ENCODE measurements at regions not wholly inside any gene's neighbourhood (a gene's known extent, or its start where the extent isn't known, plus 50 kb on each side); places are given as distances from the start of the nearest gene placed in this dataset.
"Not testable (repeated sequence)": the region's sequence is repeated elsewhere in the genome, so short reads cannot be mapped to it uniquely, and the experiment has no call there.

DNA sequence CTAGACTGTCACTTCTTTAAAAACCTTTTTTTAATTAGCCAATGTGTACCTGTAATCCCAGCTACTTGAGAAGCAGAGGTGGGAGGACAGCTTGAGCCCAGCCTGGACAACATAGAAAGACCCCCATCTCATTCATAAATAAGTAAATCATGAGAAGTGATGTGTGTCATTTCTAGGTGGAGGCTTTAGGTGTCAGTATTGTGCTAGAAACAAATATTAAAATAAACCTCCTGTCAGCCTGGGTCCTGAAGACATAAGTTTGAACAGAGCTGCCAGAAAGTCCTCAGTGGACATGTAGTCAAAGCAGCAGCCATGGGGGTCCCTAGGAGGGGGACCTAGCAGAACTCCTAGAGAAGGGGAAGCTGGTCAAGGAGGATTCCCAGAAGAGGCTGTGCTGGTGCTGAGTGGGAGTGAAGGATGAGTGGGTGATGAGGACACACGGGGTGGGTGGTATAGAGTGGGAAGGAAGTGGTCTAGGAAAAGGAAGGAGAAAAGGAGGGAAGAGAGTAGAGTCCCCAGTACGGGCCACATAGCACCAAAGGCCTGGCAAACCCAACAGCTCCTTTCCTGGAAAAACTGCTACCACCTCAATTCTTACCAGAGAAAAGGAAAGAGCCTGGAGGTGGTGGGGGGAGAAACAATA is 316.6 kb upstream of the NCKAP5 start:
- DNase-seq (ENCODE audit: low read depth) = no peak

DNA sequence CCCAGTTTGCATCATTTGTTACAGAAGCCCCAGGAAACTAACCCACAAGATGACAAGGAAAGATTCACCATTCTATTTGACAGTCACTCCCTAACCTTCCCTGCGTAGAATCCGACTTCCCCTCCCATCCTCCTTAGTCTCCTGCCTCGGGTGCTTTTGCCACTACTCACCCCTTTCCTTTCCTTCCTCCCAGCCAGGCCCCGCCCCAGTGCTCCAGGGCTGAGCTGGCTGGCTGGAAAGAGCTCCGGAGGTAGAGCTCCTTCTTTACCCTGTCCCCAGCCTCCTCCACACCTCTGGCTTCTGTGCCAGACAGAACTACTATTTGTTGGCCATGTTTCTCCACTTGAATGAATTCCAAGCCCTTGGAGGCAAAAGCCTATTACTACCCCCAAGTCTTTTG is 317.6 kb upstream of the NCKAP5 start:
- DNase-seq (ENCODE audit: low read depth) = no peak

DNA sequence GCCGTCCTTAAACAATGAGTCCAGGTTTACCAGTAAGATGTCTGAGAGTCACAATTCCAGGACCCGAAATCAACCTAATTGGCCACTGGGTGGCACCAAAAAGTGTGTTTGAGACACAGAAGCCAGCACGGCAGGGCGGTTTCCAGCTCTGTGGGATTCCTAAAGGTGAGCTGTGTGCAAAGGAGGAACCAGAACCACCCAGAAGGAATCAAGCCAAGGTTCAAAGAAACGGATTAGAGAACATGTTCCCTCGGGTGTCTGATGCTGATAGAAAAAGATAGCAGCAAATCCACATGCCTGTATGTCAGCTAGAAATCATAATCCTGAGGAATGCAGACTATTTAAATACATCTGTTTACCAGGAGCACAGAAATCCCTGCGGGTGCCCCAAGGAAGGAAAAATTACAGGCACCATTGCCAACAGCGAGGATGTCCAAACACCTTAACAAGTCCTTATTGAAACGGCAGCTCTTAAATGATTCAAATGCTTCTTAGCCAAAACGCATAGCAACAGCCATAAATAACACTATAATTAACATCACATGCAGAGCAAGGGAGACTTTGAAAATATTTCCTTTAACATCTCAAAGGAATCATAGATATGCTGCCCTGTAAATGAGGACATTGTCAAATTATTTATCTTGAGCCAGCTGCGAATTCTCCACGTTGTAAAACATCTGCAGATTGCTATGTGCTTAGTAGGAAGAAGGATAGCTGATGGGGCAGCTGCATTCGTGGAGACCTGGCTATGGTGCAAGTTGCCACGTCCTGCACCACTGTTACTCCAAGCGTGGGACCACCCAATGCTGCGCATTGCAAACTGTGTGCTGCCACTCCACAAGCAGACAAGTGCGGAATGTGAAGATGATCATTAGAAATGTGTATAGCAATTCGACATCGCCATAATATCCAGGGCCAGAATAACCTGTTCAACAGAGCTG is 318.7 kb upstream of the NCKAP5 start:
- peak; percentile 22 for DNase-seq (ENCODE audit: low read depth)

DNA sequence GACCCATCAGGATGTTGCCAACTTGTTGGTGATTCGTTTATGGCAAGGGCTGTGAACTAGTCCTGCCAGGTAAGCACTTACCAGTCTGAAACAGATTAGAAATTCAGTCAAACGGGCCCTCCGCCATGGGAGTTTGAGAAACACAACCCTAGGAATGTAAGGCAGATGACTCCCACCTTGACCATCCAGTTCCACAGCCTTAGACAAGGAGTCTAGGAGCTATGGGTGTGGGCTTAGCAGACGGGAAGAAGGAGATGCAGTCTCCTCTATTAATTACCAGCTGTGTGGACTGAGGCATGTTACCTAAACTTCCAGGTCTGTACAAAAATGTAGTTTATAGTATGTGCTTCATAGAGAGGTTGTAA is 319.4 kb upstream of the NCKAP5 start:
- DNase-seq (ENCODE audit: low read depth) = no peak

DNA sequence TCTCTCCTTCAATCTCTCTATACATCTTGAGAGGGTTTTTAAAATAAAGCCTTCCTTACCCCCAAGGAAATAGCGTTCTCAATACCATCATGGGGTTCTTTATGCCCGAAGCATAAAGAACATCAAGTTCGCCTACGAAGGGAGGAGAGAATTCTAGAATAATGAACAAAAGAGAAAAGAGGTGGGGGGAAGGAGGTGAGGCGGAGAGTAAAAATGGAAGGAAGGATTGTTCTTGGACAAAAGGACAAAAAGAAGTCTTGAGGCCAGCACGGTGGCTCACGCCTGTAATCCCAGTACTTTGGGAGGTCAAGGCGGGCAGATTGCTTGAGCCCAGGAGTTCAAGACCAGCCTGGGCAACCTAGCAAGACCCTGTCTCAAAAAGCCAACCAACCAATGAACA is 319.8 kb upstream of the NCKAP5 start:
- DNase-seq (ENCODE audit: low read depth) = no peak

DNA sequence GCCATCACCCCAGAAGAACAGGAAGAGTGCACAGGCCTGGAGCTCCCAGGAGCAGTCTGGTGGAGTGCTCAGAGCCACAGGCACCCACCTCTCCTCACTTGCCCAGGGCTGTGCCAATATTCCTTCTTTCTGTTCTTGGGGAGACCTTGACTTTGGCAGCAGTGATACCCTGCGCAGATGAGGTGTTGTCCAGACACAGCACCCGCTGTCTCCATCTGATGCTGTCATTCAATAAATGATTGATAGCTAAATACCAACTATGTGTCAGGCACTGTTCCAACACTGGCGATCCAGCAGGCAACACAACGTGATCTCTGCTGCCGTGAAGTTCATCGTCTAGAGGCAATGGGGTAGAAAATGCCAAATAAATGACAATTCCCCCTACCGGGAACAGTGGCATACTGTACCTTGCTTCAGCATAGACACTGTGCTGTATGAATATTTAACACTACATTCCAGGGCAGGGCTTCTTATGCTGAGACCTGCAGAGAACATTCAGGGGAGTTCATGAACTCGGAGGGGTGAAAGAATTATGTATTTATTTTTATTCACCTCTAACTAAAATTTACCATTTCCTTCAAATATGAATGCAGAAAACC is 320.5 kb upstream of the NCKAP5 start:
- no peak for DNase-seq (ENCODE audit: low read depth)

DNA sequence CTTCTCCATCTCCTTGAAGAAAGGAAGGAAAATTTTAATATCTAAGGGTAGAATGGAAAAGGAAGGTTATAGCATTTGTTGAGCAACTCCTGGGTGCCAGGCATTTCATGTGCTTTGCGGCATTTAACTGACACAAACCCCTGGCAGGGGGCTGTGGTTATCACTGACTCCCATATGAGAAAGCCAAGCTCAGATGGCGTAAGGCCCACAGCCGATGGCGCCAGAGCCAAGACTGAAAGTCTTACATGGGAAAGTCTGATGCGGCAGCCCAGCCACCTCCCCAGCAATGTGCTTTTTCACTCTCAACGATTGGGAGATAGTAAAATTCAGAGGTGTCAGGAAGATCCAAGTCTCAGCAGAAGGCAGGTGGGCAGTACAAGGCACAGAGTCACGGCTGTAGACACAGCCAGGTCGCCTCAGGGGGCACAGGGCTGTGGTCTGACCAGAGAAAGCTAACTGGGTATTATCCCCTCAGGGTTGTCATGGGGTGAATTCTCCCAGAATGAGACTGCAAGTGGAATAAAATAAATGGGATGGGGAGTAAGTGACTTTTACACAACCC is 324.2 kb upstream of the NCKAP5 start:
- no peak for DNase-seq (ENCODE audit: low read depth)

DNA sequence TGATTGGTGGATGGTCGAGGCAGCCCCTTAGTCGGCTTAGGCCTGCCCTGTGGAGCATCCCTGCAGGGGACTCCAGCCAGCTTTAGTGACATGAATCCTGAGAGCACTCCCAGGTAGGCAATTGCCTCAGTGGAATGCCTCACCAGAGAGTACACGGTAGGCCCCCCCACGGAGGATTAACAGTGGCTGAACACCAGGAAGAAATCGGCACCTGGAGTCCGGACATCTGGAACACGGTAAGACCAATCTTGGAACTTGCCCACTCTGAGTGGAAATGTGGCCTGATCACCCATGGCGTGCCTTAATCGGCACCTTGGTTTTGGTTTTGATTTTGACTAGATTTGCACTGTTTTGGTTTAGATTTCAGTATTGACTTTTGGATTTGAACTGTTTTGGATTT is 326.2 kb upstream of the NCKAP5 start:
- DNase-seq (ENCODE audit: low read depth) = no peak

DNA sequence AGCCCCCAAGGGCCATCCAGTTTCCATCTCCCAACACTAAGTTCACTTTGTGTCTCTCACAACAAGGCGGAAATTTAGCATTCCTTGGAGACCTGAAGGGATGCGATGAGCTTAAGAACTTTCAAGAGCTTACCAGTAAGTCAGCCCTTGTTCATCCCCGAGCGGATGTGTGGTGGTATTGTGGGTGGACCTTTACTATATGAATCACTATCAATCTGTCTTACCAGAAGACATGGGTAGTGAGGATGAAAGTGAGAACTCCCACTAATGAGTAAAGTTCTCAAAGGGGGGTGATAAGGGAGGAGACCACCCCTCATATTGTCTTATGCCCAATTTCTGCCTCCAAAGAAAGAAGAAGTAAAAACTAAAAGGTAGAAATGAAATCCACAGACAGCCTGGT is 329.6 kb upstream of the NCKAP5 start:
- DNase-seq (ENCODE audit: low read depth) = not testable (repeated sequence)

DNA sequence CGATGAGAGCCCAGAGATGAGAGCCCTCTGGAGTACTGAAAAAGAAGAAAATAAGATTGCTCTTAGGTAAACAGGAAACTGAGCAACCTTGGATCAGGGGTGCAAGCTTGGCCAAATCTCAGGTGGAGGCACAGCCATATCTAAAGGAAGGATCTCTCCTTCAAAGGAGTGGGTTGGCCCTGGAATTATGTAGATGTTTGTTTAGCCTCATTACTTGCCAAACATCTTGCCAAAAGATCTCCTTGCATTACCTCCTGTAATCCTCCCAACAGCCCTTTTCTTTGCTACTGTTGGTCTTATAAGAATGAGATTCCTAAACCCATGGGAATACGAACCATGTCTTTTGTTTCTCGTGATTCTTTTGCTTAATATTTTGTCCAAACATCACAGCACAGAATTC is 332.6 kb upstream of the NCKAP5 start:
- no peak for DNase-seq (ENCODE audit: low read depth)

DNA sequence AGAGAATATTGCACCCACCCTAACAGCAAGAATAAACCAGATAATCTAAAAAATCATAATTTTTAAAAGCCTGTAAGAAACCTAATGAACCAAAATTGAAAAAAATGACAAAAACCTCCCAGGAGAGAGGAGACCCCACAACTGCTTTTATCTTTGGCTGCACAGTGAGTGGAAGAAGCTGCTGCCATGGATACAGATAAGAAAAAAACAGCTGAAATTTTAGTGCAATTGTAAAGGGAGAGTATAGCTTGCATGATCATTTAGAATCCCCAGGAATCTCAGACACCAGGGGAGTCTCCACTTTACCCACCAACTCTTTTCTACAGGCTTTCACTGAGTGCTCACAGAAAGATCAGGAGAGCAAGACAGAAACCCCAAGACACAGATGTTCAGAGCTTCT is 338.1 kb upstream of the NCKAP5 start:
- no peak for DNase-seq (ENCODE audit: low read depth)

DNA sequence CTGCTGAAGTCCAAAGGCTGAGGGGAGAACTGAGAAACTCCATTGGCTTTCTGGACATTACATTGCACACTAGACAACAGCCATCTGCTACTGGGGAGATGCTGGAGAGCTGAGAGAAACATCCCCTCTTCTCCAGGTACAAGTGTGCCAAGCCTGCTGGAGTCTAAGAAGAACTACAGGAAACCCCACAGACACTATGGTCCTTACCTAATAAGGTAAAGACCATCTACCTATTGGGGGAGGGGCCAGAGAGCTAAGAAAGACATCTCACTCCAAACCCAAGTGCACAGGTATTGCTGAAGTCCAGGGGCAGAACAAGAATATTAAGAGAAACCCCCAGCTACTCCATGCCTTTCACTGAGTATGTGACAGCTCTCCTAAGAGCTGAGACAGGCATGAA is 338.7 kb upstream of the NCKAP5 start:
- no peak for DNase-seq (ENCODE audit: low read depth)

DNA sequence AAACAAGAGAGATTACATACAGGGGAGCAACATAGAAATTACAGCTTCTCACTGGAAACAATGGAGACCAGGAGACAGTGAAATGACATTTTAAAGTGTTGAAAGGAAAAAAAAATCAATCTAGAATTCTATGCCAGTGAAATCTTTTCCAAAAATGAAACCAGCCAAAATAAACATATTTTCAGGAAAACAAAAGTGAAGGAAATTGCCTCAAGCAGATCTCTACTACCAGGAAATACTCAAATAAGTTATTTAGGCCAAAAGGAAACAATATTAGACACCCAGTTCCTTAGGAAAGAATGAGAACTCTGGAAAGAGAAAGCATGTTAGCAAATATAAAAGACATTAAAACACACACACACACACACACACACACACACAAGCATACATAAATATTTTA is 339.9 kb upstream of the NCKAP5 start:
- DNase-seq (ENCODE audit: low read depth) = no peak

DNA sequence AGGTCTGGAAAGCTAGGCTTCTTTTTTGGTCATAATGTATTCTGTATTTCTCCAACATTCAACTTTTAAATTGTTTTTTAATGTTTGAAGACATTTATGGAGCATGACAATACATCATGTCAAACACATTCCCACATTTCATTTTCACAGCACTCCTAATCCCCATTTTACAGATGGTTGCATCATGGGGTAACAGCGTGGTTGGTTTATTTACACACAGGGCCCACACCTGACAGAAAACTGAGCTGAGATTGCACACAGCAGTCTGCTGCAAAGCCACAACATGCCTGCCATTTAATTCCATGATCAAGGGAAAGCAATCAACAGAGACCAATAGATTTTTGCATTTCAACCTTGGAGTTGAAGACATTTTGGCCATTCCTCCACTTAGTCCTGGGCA is 335.7 kb upstream of the MGAT5 start:
- no peak for DNase-seq (ENCODE audit: low read depth)

DNA sequence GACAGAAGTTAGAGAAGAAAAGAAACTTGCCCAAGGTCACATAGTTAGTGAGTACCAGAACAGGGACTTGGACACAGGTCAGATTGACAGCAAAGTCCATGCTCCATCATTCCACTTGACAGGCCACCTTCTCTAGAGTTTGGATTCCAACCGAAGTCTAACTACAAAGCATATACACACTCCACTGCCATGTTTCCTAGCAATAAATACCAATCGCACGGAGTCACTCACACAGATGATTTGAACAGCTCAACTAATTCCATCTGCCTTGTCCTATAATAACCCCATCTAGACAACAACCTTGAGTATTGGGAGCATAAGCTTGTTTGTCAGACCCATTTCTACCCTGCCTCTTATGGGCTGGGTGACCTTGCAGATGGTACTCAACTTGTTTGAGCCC is 334.6 kb upstream of the MGAT5 start:
- no peak for DNase-seq (ENCODE audit: low read depth)

DNA sequence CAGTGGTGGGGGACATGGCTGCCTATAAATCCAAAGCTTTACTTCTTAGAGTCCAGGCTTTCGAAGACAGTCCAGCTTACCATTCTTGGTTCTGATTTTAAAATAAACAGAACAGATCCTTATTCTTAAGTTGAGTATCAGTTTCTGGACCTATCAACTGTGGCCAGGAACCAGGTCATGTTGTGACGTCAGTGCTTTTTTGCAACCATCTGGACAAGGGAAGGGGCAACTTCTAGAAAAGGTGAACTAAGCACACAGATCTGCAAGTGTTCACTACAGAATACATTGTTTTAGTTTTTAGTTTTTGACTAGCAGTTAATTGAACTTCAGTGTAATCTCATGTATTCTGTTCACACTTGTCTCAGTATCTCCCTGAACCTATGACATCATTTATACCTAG is 326.0 kb upstream of the MGAT5 start:
- DNase-seq (ENCODE audit: low read depth) = no peak

DNA sequence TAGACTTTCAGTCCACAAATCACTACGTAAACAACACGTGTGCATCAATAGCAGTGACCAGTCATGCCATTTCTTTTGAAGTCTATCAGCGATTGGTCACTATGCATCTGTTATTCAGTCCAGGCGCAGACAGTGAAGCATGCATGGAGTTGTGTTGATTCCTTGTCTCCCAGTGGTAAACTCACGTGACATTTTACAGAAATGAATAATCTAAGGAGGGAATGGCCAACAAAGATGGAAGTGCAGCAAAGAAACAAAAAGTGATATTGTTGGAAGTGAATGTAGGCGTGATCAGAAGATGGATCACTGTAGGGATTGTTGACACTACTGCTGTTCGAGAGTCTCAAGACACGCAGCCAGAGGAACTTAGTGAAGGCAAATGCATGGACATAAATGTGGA is 317.8 kb upstream of the MGAT5 start:
- DNase-seq (ENCODE audit: low read depth) = no peak

DNA sequence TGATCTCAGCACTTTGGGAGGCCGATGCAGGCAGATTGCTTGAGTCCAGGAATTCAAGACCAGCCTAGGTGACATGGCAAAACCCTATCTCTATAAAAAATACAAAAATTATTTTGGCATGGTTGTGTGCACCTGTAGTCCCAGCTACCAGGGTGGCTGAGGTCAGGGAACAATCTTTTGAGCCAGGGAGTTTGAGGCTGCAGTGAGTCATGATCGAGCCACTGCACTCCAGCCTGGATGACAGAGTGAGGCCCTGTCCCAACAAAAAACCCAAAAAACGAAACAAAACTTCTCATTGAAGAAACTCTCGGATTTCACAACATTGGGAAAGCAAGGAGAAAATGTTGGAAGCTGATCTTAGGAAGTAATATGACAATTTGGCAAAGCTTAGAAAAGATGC is 317.3 kb upstream of the MGAT5 start:
- no peak for DNase-seq (ENCODE audit: low read depth)

DNA sequence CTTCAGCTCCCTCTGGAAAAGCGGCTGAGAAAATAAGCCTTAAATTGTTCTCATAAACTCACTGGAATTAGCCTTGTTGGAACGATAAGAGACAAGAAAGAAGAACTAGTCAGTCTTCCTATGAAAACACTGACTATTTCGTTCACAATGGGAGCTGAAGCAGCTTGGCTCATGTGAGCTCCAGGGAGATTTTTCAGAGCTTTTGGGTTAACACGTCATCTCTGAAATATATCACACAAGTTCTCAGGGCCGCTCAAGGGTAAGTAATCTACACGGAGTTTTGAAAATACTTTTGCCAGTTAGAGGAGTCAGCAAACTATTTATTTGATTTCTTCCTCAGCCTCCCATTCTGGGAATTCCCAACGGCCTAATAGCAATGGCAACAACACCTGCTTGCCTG is 316.2 kb upstream of the MGAT5 start:
- DNase-seq (ENCODE audit: low read depth) = peak; percentile 10

DNA sequence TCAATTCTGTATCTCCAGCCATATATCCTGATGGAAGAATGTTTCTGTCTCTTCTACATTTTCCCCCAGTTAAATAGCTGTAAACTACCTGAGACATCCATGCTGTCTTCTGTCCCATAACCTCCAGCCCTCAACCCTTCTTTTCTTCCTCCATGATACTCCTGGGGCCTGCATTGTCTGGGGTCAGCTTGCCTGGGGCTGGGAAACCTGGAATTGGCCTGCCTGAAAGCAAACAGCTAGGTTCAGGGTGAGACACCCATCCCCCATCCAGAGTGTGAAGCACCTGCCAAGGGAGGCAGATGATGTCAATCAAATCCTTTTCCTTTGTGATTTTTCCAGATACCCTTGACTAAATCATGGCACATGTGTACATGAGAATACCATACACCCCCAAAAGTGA is 313.7 kb upstream of the MGAT5 start:
- DNase-seq (ENCODE audit: low read depth) = no peak

DNA sequence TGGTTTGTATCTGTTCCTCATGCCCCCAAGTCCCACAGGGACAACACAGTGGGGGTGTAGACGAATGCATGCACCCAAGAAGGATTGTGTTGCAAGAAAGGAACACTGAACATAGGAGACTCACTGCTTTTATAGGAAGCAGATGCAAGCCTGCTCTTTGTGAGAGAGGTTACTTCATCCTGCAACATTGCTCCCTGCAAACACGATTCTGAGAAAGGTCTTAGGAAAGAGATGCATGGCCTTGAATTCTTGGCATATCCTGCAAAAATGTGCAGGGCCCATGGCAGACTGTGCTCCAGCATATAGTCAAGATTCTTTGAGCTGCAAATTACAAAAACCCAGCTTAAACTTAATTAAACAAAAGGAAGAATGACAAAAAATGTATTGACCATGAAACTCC is 312.2 kb upstream of the MGAT5 start:
- DNase-seq (ENCODE audit: low read depth) = no peak

DNA sequence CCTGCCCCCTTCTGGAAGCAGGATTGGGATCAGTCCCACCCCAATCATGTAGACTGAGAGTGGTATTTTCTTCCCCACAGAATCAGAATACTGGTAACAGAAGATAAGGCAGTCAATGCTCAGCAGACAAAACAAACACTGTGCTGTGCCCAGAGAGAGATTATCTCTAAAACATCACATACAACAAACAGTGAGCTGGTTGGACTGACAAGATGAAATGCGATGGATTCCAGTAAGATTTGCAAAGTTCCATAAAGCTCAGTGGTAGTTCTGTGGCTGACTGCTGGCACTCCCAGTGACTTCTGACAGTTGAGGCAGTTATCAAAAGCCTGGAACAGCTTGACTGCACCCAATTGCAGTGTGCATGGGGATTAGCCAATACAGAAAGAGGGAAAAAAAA is 311.5 kb upstream of the MGAT5 start:
- DNase-seq (ENCODE audit: low read depth) = no peak

DNA sequence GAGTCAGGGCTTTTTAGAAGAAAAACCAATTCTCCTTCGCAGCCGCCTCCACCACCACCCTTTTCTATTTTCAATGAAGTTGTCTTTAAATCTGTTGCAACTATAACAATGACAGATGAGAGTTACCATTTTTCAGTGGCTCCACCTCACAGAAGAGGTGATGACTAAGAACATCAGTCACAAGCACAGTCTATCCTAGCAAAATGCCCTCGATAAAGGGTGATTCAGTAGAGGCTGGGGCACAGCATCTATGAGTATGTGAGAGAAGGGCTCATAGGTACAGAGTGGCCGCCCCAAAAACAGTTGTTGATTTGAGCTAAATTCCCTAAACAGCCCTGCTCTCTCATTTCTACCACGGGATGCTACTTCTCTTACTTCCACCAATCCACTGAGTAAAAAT is 310.8 kb upstream of the MGAT5 start:
- no peak for DNase-seq (ENCODE audit: low read depth)

Data from non-pigmented ciliary epithelial cell (primary cell).